Coronary artery (tissue), 2 donors: ENCODE measurements at regions not wholly inside any gene's neighbourhood (a gene's known extent, or its start where the extent isn't known, plus 50 kb on each side); places are given as distances from the start of the nearest gene placed in this dataset.

Experiments
- DNase-seq: peaks from one replicate; pipeline ENCODE4 v3.0.0-alpha.2; 2017; ENCODE audit warnings: low spot score
- H3K27ac ChIP-seq, 2 donors: fragments of 200-600 bp; sonication (generic); one replicate each; pipeline ENCODE4 v1.5.1; 2016 to 2019
- H3K4me3 ChIP-seq: fragments of 200-600 bp; sonication (generic); 2 replicates; pipeline ENCODE4 v1.5.1; 2016; ENCODE audit warnings: mild to moderate bottlenecking, moderate library complexity
- CTCF ChIP-seq: fragments of 200-600 bp; sonication (generic); IDR thresholded peaks from one replicate; pipeline ENCODE4 v1.5.1; 2019; ENCODE audit warnings: antibody characterized with exemption

DNA sequence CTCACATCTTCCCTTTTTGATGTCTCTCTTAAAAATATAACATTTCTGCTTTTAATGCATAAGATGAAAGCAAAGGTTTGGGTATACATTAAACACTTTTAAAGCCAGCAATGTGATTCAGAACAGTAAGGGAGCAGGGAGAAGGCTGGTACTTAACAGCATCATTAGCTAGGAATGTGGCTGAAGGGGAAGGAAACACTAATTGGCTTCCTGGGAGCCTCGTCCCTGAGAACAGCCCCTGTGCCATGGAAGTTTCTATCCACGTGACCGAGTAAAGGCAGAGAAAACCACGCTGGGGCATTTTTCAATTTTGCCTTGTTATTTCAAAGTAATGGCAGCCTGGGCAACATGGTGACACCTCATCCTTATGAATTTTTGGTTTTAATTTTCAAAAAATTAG is 109.2 kb upstream of the GPC1 start:
- H3K27ac ChIP-seq, result no peak overlapping the region
- peak; percentile 12 for DNase-seq
- H3K4me3 ChIP-seq, result no peak overlapping the region
- TF ChIP-seq CTCF, result no peak

- DNase-seq, result peak; percentile 28
- no peak for TF ChIP-seq CTCF
- H3K27ac ChIP-seq, result no peak overlapping the region
- no peak overlapping the region for H3K4me3 ChIP-seq
Observed at GRCh38 chr2:240326886-240327285, 108.6 kb upstream of the GPC1 start.

DNA sequence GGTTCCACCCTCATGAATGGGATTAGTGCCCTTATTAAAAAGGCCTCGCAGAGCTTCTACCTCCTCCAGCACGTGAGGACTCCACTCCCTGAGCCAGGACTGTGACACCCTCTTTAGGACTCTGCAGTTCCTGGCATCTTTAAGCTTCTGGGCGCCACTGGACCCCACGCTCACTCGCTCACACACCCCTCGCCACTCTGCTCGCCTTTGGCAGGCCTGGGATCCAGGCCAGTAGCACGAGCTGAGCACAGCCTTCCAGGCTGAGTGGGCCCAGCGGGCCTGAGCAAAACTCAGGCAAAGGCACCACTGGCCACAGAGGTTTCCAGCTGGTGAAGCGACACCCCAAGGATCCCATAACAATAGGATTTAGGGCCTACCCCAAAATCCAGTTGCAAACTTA is 107.9 kb upstream of the GPC1 start:
- TF ChIP-seq CTCF, result no peak
- no peak overlapping the region for H3K4me3 ChIP-seq
- DNase-seq, result peak; percentile 22
- no peak overlapping the region for H3K27ac ChIP-seq

- no peak for DNase-seq
- TF ChIP-seq CTCF, result no peak
- no peak overlapping the region for H3K27ac ChIP-seq
- H3K4me3 ChIP-seq, result no peak overlapping the region
Observed at GRCh38 chr2:240328526-240328925, 106.9 kb upstream of the GPC1 start.

GRCh38 chr2:240329116-240329665 is 106.3 kb upstream of the GPC1 start:
- no peak overlapping the region for H3K27ac ChIP-seq
- H3K4me3 ChIP-seq, result no peak overlapping the region
- DNase-seq, result no peak
- TF ChIP-seq CTCF, result no peak

DNA sequence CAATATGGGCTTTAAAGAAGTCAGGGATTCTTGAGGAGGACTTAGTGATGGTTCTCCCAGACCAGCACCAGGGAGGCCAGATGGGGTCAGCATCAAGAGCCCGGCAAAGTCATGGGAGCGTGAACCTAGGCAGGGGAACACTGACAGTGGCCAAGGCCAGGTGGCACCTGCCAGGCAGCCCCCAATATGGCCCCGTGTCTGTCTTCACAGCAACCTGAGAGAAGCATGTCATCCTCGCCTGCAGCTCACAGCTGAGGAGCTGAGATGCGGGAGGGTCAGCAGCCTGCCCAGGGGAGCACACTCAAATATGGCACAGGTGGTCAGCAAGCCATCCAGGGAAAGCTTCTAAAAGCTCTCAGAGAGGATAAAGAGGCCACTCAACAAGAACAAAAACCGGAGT is 105.7 kb upstream of the GPC1 start:
- Histone ChIP-seq H3K27ac (no peak overlapping the region), H3K4me3 (no peak overlapping the region)
- no peak for TF ChIP-seq CTCF
- DNase-seq, result peak; percentile 46

DNA sequence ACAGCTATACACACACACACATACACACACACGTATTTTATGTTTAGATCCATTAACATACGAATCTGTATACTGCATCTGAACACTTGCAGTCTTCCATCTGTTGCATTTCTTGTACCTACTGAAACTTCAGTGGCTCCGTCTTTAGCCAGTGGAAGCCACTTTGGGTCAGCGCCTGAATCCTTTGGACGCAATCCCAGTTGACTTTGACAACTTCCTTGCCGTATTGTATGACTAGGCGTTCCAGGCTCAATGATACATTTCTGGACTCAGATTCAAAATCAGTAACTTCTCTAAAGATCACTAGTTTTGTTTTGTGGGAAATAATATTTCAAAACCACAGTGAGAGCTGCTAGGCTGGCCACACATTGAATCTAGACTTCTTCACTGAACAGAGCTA is 101.5 kb upstream of the GPC1 start:
- Histone ChIP-seq H3K4me3 (no peak overlapping the region), H3K27ac (no peak overlapping the region)
- no peak for TF ChIP-seq CTCF
- no peak for DNase-seq
